ENCODE measurements at regions not wholly inside any gene's neighbourhood (a gene's known extent, or its start where the extent isn't known, plus 50 kb on each side); places are given as distances from the start of the nearest gene placed in this dataset.

DNA sequence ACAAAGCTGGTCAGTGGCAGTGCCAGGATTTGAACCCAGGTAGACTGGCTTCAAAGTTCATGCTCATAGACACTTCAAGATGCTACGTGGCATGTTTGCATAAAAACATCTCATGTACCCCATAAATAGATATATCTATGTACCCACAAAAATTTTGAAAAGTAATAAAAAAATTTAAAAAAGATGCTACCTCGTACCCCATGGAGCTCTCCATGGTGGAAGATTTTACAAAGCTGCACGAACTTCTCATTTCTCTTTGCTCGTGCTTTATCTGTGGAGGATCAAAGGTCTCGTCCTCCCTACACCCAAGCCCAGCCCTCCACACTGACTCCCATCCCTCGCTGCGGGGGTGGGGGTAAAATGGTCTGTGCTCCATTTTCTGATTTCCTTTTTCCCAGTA is 135.5 kb downstream of the HAPSTR1 start:
- no peaks in the 10 kb centered on the region for H3K79me2 ChIP-seq (ENCODE audit: insufficient read depth, low read length)

DNA sequence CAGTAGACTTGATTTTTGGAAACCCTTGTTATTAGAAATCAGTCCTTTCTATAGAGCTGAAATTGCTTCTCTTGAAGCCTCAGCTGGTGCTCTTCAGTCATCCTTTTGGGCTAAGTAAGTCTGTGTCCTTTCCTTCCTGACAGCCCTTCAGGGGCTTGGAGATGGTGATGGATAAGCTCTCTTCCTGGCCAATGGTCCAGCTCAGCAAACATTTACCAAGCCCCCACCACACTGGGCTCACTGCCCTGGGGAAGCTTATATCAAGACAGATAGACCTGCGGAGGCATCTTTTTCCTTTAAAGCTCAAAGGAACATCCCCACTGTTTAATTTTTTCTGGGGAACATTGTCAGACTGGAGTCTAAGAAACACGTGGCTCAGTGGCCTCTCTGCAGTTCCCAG is 139.6 kb downstream of the HAPSTR1 start:
- Histone ChIP-seq H3K9ac (ENCODE audit: low read depth, low read length, poor library complexity, severe bottlenecking) (no peak overlapping the region), H3F3A (ENCODE audit: low read depth) (no peaks in the 10 kb centered on the region), H3K9me3 (ENCODE audit: insufficient read depth, low read depth, low read length) (no peaks in the 10 kb centered on the region), H3K4me2 (ENCODE audit: low read depth, low read length, poor library complexity, severe bottlenecking) (no peak overlapping the region), H3K4me3 (ENCODE audit: low read length, poor library complexity, severe bottlenecking) (no peak overlapping the region), H3K9me2 (replicated peaks; ENCODE audit: low read depth, low read length) (no peaks in the 10 kb centered on the region), H3K36me3 (ENCODE audit: insufficient read depth, low read length) (no peaks in the 10 kb centered on the region), H2AFZ (ENCODE audit: low read length) (no peak overlapping the region), H3K4me1 (ENCODE audit: insufficient read depth, low read length, poor library complexity, severe bottlenecking) (no peaks in the 10 kb centered on the region), H3K79me2 (ENCODE audit: insufficient read depth, low read length) (no peaks in the 10 kb centered on the region), H4K20me1 (ENCODE audit: insufficient read depth, low read length, poor library complexity, severe bottlenecking) (no peaks in the 10 kb centered on the region), H3K27me3 (ENCODE audit: insufficient read depth, low read length, poor library complexity, severe bottlenecking) (no peaks in the 10 kb centered on the region)
- TF ChIP-seq, protein P1, sequence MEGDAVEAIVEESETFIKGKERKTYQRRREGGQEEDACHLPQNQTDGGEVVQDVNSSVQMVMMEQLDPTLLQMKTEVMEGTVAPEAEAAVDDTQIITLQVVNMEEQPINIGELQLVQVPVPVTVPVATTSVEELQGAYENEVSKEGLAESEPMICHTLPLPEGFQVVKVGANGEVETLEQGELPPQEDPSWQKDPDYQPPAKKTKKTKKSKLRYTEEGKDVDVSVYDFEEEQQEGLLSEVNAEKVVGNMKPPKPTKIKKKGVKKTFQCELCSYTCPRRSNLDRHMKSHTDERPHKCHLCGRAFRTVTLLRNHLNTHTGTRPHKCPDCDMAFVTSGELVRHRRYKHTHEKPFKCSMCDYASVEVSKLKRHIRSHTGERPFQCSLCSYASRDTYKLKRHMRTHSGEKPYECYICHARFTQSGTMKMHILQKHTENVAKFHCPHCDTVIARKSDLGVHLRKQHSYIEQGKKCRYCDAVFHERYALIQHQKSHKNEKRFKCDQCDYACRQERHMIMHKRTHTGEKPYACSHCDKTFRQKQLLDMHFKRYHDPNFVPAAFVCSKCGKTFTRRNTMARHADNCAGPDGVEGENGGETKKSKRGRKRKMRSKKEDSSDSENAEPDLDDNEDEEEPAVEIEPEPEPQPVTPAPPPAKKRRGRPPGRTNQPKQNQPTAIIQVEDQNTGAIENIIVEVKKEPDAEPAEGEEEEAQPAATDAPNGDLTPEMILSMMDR (conservative IDR thresholded peaks at IDR 0.05; ENCODE audit: low read length) = no peak
- no peak for TF ChIP-seq EZH2phosphoT487 (IDR thresholded peaks at IDR 0.05; ENCODE audit: borderline replicate concordance)

More for the DNA sequence above, 135.5 kb downstream of the HAPSTR1 start:
- Histone ChIP-seq H3K27me3 (ENCODE audit: insufficient read depth, low read length, poor library complexity, severe bottlenecking) (no peaks in the 10 kb centered on the region), H3K36me3 (ENCODE audit: insufficient read depth, low read length) (no peaks in the 10 kb centered on the region), H3F3A (ENCODE audit: low read depth) (no peaks in the 10 kb centered on the region), H3K4me1 (ENCODE audit: insufficient read depth, low read length, poor library complexity, severe bottlenecking) (no peaks in the 10 kb centered on the region), H3K4me2 (ENCODE audit: low read depth, low read length, poor library complexity, severe bottlenecking) (no peak overlapping the region), H3K4me3 (ENCODE audit: low read length, poor library complexity, severe bottlenecking) (no peak overlapping the region), H4K20me1 (ENCODE audit: insufficient read depth, low read length, poor library complexity, severe bottlenecking) (no peaks in the 10 kb centered on the region), H3K9me3 (ENCODE audit: insufficient read depth, low read depth, low read length) (no peaks in the 10 kb centered on the region), H3K9me2 (replicated peaks; ENCODE audit: low read depth, low read length) (no peaks in the 10 kb centered on the region), H3K9ac (ENCODE audit: low read depth, low read length, poor library complexity, severe bottlenecking) (no peak overlapping the region), H2AFZ (ENCODE audit: low read length) (no peak overlapping the region)
- no peak for TF ChIP-seq EZH2phosphoT487 (IDR thresholded peaks at IDR 0.05; ENCODE audit: borderline replicate concordance)
- TF ChIP-seq, protein P1 (conservative IDR thresholded peaks at IDR 0.05; ENCODE audit: low read length) = no peak

DNA sequence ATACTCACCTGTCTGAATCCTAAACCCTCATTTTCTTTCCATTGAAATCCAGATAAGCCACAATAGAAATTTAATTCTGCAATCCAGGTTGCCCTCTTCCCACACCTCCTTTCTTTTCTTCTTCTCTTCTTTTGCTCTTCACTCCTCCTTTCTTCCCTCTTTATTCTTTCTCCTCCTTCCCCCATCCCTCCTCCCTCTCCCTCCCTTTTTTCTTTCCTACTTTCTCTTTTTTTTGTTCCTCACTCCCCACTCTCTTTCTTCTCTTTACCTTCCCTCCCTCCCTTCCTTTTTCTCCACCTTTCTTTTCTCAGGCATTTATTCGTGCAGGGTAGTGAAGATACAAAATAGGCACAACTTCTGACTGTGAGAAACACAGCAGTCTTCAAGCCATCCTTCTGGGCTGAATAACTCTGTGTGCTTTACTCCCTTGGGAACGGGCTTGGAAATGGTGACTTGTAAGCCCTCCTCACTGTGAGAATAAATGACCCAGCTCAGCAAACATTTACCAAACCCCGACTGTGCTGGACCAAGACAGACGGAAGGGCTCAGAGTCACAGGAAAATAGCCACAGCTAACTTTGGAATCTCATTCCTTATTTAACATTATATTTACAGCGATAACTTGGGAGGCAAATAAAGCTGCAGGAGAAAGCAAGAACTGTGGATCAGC is 140.8 kb downstream of the HAPSTR1 start:
- no peaks in the 10 kb centered on the region for H3K27me3 ChIP-seq (ENCODE audit: insufficient read depth, low read length, poor library complexity, severe bottlenecking)
- no peak overlapping the region for H3K4me2 ChIP-seq (ENCODE audit: low read depth, low read length, poor library complexity, severe bottlenecking)
- H3K9ac ChIP-seq (ENCODE audit: low read depth, low read length, poor library complexity, severe bottlenecking) = no peak overlapping the region
- H3K36me3 ChIP-seq (ENCODE audit: insufficient read depth, low read length) = no peaks in the 10 kb centered on the region
- H3K9me2 ChIP-seq (replicated peaks; ENCODE audit: low read depth, low read length) = no peaks in the 10 kb centered on the region
- H2AFZ ChIP-seq (ENCODE audit: low read length) = no peak overlapping the region
- H3K9me3 ChIP-seq (ENCODE audit: insufficient read depth, low read depth, low read length) = no peaks in the 10 kb centered on the region
- H3K4me1 ChIP-seq (ENCODE audit: insufficient read depth, low read length, poor library complexity, severe bottlenecking) = no peaks in the 10 kb centered on the region
- H3K79me2 ChIP-seq (ENCODE audit: insufficient read depth, low read length) = no peaks in the 10 kb centered on the region
- H4K20me1 ChIP-seq (ENCODE audit: insufficient read depth, low read length, poor library complexity, severe bottlenecking) = no peaks in the 10 kb centered on the region
- no peaks in the 10 kb centered on the region for H3F3A ChIP-seq (ENCODE audit: low read depth)
- no peak for TF ChIP-seq EZH2phosphoT487 (IDR thresholded peaks at IDR 0.05; ENCODE audit: borderline replicate concordance)
- TF ChIP-seq, protein P1 (conservative IDR thresholded peaks at IDR 0.05; ENCODE audit: low read length) = no peak
- no peak overlapping the region for H3K4me3 ChIP-seq (ENCODE audit: low read length, poor library complexity, severe bottlenecking)
